ENCODE measurements at regions not wholly inside any gene's neighbourhood (a gene's known extent, or its start where the extent isn't known, plus 50 kb on each side); places are given as distances from the start of the nearest gene placed in this dataset.

- ATAC-seq, result no peak
- TF ChIP-seq RARB (CRISPR knock-in tag; IDR thresholded peaks at IDR 0.05), result no peak
- TF ChIP-seq CREB5 (CRISPR knock-in tag; IDR thresholded peaks at IDR 0.05; ENCODE audit: low read depth), result no peak
- TF ChIP-seq TCF4 (CRISPR knock-in tag; IDR thresholded peaks at IDR 0.05; ENCODE audit: borderline replicate concordance), result no peak
- TF ChIP-seq, protein P1, sequence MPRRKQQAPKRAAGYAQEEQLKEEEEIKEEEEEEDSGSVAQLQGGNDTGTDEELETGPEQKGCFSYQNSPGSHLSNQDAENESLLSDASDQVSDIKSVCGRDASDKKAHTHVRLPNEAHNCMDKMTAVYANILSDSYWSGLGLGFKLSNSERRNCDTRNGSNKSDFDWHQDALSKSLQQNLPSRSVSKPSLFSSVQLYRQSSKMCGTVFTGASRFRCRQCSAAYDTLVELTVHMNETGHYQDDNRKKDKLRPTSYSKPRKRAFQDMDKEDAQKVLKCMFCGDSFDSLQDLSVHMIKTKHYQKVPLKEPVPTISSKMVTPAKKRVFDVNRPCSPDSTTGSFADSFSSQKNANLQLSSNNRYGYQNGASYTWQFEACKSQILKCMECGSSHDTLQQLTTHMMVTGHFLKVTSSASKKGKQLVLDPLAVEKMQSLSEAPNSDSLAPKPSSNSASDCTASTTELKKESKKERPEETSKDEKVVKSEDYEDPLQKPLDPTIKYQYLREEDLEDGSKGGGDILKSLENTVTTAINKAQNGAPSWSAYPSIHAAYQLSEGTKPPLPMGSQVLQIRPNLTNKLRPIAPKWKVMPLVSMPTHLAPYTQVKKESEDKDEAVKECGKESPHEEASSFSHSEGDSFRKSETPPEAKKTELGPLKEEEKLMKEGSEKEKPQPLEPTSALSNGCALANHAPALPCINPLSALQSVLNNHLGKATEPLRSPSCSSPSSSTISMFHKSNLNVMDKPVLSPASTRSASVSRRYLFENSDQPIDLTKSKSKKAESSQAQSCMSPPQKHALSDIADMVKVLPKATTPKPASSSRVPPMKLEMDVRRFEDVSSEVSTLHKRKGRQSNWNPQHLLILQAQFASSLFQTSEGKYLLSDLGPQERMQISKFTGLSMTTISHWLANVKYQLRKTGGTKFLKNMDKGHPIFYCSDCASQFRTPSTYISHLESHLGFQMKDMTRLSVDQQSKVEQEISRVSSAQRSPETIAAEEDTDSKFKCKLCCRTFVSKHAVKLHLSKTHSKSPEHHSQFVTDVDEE (CRISPR knock-in tag; IDR thresholded peaks at IDR 0.05), result no peak
- TF ChIP-seq, protein P2, sequence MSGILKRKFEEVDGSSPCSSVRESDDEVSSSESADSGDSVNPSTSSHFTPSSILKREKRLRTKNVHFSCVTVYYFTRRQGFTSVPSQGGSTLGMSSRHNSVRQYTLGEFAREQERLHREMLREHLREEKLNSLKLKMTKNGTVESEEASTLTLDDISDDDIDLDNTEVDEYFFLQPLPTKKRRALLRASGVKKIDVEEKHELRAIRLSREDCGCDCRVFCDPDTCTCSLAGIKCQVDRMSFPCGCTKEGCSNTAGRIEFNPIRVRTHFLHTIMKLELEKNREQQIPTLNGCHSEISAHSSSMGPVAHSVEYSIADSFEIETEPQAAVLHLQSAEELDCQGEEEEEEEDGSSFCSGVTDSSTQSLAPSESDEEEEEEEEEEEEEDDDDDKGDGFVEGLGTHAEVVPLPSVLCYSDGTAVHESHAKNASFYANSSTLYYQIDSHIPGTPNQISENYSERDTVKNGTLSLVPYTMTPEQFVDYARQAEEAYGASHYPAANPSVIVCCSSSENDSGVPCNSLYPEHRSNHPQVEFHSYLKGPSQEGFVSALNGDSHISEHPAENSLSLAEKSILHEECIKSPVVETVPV (CRISPR knock-in tag; IDR thresholded peaks at IDR 0.05), result no peak
- no peak for TF ChIP-seq ARNTL (CRISPR knock-in tag; IDR thresholded peaks at IDR 0.05; ENCODE audit: borderline replicate concordance, low read depth)
- TF ChIP-seq GLIS3 (CRISPR knock-in tag; IDR thresholded peaks at IDR 0.05), result no peak
- no peak for TF ChIP-seq TOX (CRISPR knock-in tag; IDR thresholded peaks at IDR 0.05; ENCODE audit: borderline replicate concordance)
- TF ChIP-seq PPARA (CRISPR knock-in tag; IDR thresholded peaks at IDR 0.05; ENCODE audit: borderline replicate concordance), result no peak
Observed at GRCh38 chr11:29900382-29900781, 116.4 kb downstream of the KCNA4 start.

DNA sequence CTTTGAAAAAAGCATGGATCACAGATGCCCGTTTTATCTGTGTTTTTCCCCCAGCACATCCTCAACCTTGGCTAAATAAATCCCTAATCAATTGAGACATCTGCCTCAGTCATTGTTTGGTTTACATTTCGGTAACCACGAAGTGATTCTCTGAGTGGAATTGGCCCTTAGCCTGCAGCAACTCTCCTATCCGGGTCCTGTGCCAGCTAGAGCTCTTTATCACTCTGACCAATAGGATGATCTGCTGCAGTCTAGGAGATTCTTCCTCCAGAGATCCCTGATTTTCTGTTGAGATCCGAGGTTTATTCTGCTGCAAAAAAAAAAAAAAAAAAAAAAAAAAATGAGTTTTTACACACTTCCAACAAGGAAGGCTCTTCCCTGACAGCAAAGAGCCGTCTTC is 137.3 kb downstream of the KCNA4 start:
- ATAC-seq, result no peak
- TF ChIP-seq ZNF8 (CRISPR knock-in tag; IDR thresholded peaks at IDR 0.05), result no peak
- no peak for TF ChIP-seq ZFP3 (CRISPR knock-in tag; IDR thresholded peaks at IDR 0.05)
- TF ChIP-seq GLIS3 (CRISPR knock-in tag; IDR thresholded peaks at IDR 0.05), result no peak
- TF ChIP-seq ZC3H10 (CRISPR knock-in tag; IDR thresholded peaks at IDR 0.05), result no peak
- no peak for TF ChIP-seq CSDC2 (CRISPR knock-in tag; IDR thresholded peaks at IDR 0.05)
- TF ChIP-seq SNAI2 (CRISPR knock-in tag; IDR thresholded peaks at IDR 0.05), result no peak

DNA sequence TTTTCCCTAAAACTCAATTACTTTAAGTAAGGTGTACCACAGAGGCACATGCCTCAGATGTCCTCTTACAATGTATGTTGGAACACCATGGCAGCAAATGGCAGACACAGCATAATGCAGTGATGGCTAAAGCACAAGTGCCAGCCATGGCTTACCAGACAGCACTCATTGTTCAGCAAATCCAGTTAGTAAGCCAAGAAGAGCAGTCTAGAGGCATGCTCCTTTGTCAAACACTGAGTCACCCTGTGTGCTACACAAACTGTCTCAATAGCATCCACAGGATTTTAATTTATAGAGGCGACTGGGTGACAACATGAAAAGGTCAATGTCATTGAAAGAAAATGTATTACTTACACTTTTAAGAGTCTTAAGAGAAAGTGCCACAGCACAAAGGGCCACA is 140.6 kb downstream of the KCNA4 start:
- ATAC-seq, result no peak
- TF ChIP-seq PATZ1 (CRISPR knock-in tag; IDR thresholded peaks at IDR 0.05; ENCODE audit: borderline replicate concordance), result no peak
- no peak for TF ChIP-seq SNAI2 (CRISPR knock-in tag; IDR thresholded peaks at IDR 0.05)
- TF ChIP-seq ZFP3 (CRISPR knock-in tag; IDR thresholded peaks at IDR 0.05), result no peak
- no peak for TF ChIP-seq RARB (CRISPR knock-in tag; IDR thresholded peaks at IDR 0.05)
- TF ChIP-seq ZFP30 (CRISPR knock-in tag; IDR thresholded peaks at IDR 0.05), result no peak
- no peak for TF ChIP-seq CSDC2 (CRISPR knock-in tag; IDR thresholded peaks at IDR 0.05)
- TF ChIP-seq, protein P1 (CRISPR knock-in tag; IDR thresholded peaks at IDR 0.05), result no peak
- TF ChIP-seq ESRRG (CRISPR knock-in tag; IDR thresholded peaks at IDR 0.05), result no peak
- TF ChIP-seq TCF4 (CRISPR knock-in tag; IDR thresholded peaks at IDR 0.05; ENCODE audit: borderline replicate concordance), result no peak
- TF ChIP-seq PPARA (CRISPR knock-in tag; IDR thresholded peaks at IDR 0.05; ENCODE audit: borderline replicate concordance), result no peak
- no peak for TF ChIP-seq ISL1 (CRISPR knock-in tag; IDR thresholded peaks at IDR 0.05)
- no peak for TF ChIP-seq ARNTL (CRISPR knock-in tag; IDR thresholded peaks at IDR 0.05; ENCODE audit: borderline replicate concordance, low read depth)
- TF ChIP-seq ZNF565 (CRISPR knock-in tag; conservative IDR thresholded peaks at IDR 0.05; ENCODE audit: low read depth), result no peak
- TF ChIP-seq TOX (CRISPR knock-in tag; IDR thresholded peaks at IDR 0.05; ENCODE audit: borderline replicate concordance), result no peak
- TF ChIP-seq OSR1 (CRISPR knock-in tag; IDR thresholded peaks at IDR 0.05), result no peak
- TF ChIP-seq BACH2 (CRISPR knock-in tag; IDR thresholded peaks at IDR 0.05; ENCODE audit: borderline replicate concordance), result no peak
- TF ChIP-seq ZNF8 (CRISPR knock-in tag; IDR thresholded peaks at IDR 0.05), result no peak
- TF ChIP-seq, protein P2 (CRISPR knock-in tag; IDR thresholded peaks at IDR 0.05), result no peak
